ENCODE measurements at regions not wholly inside any gene's neighbourhood (a gene's known extent, or its start where the extent isn't known, plus 50 kb on each side); places are given as distances from the start of the nearest gene placed in this dataset.
"Not testable (repeated sequence)": the region's sequence is repeated elsewhere in the genome, so short reads cannot be mapped to it uniquely, and the experiment has no call there.

- DNase-seq (ENCODE audit: low read depth) = no peak
These were observed 67.3 kb upstream of the KMT2C start for GRCh38 chr7:152502813-152503790.

DNA sequence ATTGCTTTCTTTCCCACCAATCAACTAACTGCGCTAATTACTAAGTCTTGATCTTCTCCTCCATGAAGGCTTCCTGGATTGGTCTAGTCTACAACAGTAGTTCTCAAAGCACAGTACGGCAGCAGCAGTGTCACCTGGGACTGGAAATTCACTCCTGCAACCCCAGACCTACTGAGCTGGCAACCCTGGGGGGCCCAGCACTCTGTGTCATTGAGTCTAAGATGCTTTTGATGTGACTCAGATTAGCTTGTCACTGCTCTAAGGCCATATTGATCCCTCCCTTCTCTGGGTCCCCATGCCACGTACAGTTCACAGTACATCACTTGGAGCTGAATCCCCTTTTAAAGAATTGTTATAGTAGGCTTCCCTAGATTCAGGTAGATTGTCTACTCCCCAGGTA is 65.7 kb upstream of the KMT2C start:
- DNase-seq (ENCODE audit: low read depth) = no peak

GRCh38 chr7:152499969-152500368 is 64.2 kb upstream of the KMT2C start:
- DNase-seq (ENCODE audit: low read depth) = not testable (repeated sequence)

- DNase-seq (ENCODE audit: low read depth) = no peak
These were observed 60.1 kb upstream of the KMT2C start for GRCh38 chr7:152495867-152496266.

GRCh38 chr7:152492952-152493351 is 57.1 kb upstream of the KMT2C start:
- no peak for DNase-seq (ENCODE audit: low read depth)

GRCh38 chr7:152489044-152489443 is 53.2 kb upstream of the KMT2C start:
- DNase-seq (ENCODE audit: low read depth) = no peak

DNA sequence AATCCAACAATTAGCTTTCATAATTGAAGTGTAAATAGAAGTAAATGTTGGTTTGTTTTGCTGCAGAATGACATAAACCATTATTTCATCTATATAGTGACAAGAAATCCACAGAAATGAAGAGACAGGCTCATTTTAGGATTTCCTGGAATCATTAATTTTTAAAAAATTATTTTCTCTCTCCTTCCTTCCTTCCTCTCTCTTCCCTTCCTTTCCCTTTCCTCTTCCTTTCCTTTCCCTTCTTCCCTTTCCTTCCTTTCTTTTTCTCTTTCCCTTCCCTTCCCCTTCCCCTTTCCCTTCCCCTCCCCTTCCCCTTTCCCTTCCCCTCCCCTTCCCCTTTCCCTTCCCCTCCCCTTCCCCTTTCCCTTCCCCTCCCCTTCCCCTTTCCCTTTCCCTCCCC is 51.2 kb upstream of the KMT2C start:
- no peak for DNase-seq (ENCODE audit: low read depth)

DNA sequence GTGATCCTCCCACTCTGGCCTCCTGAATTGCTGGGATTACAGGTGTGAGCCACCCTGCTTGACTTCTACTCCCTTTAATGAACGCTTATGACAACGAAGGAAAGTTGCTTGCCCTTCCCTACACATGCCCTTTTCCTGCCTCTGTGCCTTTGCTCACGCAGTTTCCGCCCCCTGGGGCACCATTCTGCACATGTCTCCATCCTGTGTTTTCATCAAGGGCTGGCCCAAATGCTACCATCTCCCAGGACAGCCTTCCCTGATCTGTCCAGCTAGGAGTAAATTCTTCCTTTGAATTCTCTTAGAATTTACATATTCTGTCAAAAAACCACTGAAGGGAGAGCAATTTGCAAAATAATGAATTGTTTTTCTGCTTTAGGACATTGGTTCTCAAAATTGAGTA is 50.0 kb upstream of the KMT2C start:
- DNase-seq (ENCODE audit: low read depth) = no peak
